ENCODE measurements at regions not wholly inside any gene's neighbourhood (a gene's known extent, or its start where the extent isn't known, plus 50 kb on each side); places are given as distances from the start of the nearest gene placed in this dataset.

DNA sequence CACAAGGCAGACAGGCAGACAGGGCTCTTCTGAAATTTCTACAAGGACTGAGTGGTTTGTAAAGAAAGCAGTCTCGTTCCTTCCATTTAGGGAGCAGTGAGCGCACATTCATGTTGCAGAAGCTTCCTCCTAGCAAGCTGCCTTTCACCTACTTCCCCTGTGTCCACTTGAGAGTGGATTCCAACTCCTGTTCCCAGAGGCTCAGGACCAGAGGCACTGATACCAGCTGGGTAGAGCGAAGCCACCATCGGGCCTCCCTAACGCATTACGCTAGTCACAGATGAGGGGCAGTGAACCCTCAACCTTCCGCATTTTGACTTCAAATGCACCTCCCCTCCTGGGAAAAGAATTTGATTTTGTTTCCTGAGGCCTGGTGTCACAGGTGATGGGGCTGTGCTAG lies 215.8 kb downstream of the SIPA1L2 start:
- dilution Hi-C loops (cut with MboI; ENCODE audit: extremely low pct_ligation_motif_present, low sequenced_read_pairs): no loop called here
- Histone ChIP-seq H3K27ac (ENCODE audit: control insufficient read depth, insufficient read depth, low read length) (no peak overlapping the region), H3K36me3 (ENCODE audit: control insufficient read depth in 2 of 2, extremely low read depth in 1 of 2, insufficient read depth in 2 of 2, low read length in 2 of 2) (no peaks in the 10 kb centered on the region), H3K4me2 (ENCODE audit: control insufficient read depth, extremely low read depth, insufficient read depth, low read depth, low read length) (no peak overlapping the region), H3K27me3 (ENCODE audit: control insufficient read depth, extremely low read depth, insufficient read depth, low read length) (no peaks in the 10 kb centered on the region), H3K9me1 (ENCODE audit: control insufficient read depth, extremely low read depth, insufficient read depth, low read length) (no peaks in the 10 kb centered on the region), H3K79me2 (ENCODE audit: control insufficient read depth, insufficient read depth, low read length) (no peaks in the 10 kb centered on the region), H3K4me1 (ENCODE audit: control insufficient read depth, extremely low read depth, insufficient read depth, low read length) (peaks cover 14% of the 10 kb centered on the region), H2AFZ (ENCODE audit: control insufficient read depth, low read length) (no peak overlapping the region), H3K4me3 (ENCODE audit: control insufficient read depth in 2 of 3, extremely low read depth in 1 of 3, insufficient read depth in 2 of 3, low read depth in 1 of 3, low read length in 3 of 3) (no peak overlapping the region), H4K20me1 (ENCODE audit: control insufficient read depth, extremely low read depth, insufficient read depth, low read length) (no peaks in the 10 kb centered on the region), H3K9ac (ENCODE audit: control insufficient read depth, extremely low read depth, insufficient read depth, low read length) (no peak overlapping the region), H3K9me3 (ENCODE audit: control insufficient read depth, low read depth, low read length) (no peaks in the 10 kb centered on the region)
- DNase-seq (ENCODE audit: low read depth, low spot score) (no peak), FAIRE-seq (no peak)
- TF ChIP-seq, protein P1, sequence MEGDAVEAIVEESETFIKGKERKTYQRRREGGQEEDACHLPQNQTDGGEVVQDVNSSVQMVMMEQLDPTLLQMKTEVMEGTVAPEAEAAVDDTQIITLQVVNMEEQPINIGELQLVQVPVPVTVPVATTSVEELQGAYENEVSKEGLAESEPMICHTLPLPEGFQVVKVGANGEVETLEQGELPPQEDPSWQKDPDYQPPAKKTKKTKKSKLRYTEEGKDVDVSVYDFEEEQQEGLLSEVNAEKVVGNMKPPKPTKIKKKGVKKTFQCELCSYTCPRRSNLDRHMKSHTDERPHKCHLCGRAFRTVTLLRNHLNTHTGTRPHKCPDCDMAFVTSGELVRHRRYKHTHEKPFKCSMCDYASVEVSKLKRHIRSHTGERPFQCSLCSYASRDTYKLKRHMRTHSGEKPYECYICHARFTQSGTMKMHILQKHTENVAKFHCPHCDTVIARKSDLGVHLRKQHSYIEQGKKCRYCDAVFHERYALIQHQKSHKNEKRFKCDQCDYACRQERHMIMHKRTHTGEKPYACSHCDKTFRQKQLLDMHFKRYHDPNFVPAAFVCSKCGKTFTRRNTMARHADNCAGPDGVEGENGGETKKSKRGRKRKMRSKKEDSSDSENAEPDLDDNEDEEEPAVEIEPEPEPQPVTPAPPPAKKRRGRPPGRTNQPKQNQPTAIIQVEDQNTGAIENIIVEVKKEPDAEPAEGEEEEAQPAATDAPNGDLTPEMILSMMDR (optimal IDR thresholded peaks at IDR 0.05 in 1 of 3, IDR thresholded peaks at IDR 0.05 in 1 of 3, conservative IDR thresholded peaks at IDR 0.05 in 1 of 3; ENCODE audit: extremely low read depth in 1 of 3, insufficient read depth in 2 of 3, low read length in 3 of 3): no peak
- TF ChIP-seq EZH2 (IDR thresholded peaks at IDR 0.05; ENCODE audit: low read length): no peak

DNA sequence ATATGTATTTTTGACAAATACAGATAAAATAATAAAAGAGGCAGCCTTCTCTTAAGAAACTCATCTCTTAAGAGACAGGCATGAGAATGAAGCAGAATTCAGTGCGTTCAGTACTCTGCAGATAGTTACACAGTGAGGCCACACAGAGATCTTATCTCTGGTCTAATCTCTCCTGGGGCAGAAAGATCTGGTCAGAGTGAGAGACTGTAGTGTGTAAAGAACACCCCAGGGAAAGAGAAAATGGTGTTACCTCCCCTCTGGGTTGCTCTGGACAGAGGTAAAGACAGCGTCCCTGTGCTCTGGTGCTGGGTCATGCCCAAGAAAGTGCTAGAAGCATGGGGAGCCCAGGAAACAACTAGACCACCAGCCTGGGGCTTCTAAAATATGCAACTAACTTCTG lies 216.3 kb downstream of the SIPA1L2 start:
- H3K4me2 ChIP-seq (ENCODE audit: control insufficient read depth, extremely low read depth, insufficient read depth, low read depth, low read length): no peak overlapping the region
- dilution Hi-C loops (cut with MboI; ENCODE audit: extremely low pct_ligation_motif_present, low sequenced_read_pairs): no loop called here
- H2AFZ ChIP-seq (ENCODE audit: control insufficient read depth, low read length): no peak overlapping the region
- H3K4me3 ChIP-seq (ENCODE audit: control insufficient read depth in 2 of 3, extremely low read depth in 1 of 3, insufficient read depth in 2 of 3, low read depth in 1 of 3, low read length in 3 of 3): no peak overlapping the region
- H3K4me1 ChIP-seq (ENCODE audit: control insufficient read depth, extremely low read depth, insufficient read depth, low read length): peaks cover 14% of the 10 kb centered on the region
- no peaks in the 10 kb centered on the region for H3K79me2 ChIP-seq (ENCODE audit: control insufficient read depth, insufficient read depth, low read length)
- H4K20me1 ChIP-seq (ENCODE audit: control insufficient read depth, extremely low read depth, insufficient read depth, low read length): no peaks in the 10 kb centered on the region
- H3K27me3 ChIP-seq (ENCODE audit: control insufficient read depth, extremely low read depth, insufficient read depth, low read length): no peaks in the 10 kb centered on the region
- H3K9me1 ChIP-seq (ENCODE audit: control insufficient read depth, extremely low read depth, insufficient read depth, low read length): no peaks in the 10 kb centered on the region
- H3K9ac ChIP-seq (ENCODE audit: control insufficient read depth, extremely low read depth, insufficient read depth, low read length): no peak overlapping the region
- H3K27ac ChIP-seq (ENCODE audit: control insufficient read depth, insufficient read depth, low read length): no peak overlapping the region
- H3K36me3 ChIP-seq (ENCODE audit: control insufficient read depth in 2 of 2, extremely low read depth in 1 of 2, insufficient read depth in 2 of 2, low read length in 2 of 2): no peaks in the 10 kb centered on the region
- no peaks in the 10 kb centered on the region for H3K9me3 ChIP-seq (ENCODE audit: control insufficient read depth, low read depth, low read length)
- TF ChIP-seq EZH2 (IDR thresholded peaks at IDR 0.05; ENCODE audit: low read length): no peak
- TF ChIP-seq, protein P1 (optimal IDR thresholded peaks at IDR 0.05 in 1 of 3, IDR thresholded peaks at IDR 0.05 in 1 of 3, conservative IDR thresholded peaks at IDR 0.05 in 1 of 3; ENCODE audit: extremely low read depth in 1 of 3, insufficient read depth in 2 of 3, low read length in 3 of 3): no peak
- DNase-seq (ENCODE audit: low read depth, low spot score) (no peak), FAIRE-seq (no peak)

Measured in keratinocyte (primary cell).